ENCODE measurements at regions not wholly inside any gene's neighbourhood (a gene's known extent, or its start where the extent isn't known, plus 50 kb on each side); places are given as distances from the start of the nearest gene placed in this dataset.
A peak's percentile ranks its signal among the peaks of the same experiment; 100 is the strongest.
"Not testable (repeated sequence)": the region's sequence is repeated elsewhere in the genome, so short reads cannot be mapped to it uniquely, and the experiment has no call there.

- no peak for DNase-seq (ENCODE audit: low spot score)
These were observed 113.8 kb upstream of the SPATA31D4 start for GRCh38 chr9:81814401-81814793.

DNA sequence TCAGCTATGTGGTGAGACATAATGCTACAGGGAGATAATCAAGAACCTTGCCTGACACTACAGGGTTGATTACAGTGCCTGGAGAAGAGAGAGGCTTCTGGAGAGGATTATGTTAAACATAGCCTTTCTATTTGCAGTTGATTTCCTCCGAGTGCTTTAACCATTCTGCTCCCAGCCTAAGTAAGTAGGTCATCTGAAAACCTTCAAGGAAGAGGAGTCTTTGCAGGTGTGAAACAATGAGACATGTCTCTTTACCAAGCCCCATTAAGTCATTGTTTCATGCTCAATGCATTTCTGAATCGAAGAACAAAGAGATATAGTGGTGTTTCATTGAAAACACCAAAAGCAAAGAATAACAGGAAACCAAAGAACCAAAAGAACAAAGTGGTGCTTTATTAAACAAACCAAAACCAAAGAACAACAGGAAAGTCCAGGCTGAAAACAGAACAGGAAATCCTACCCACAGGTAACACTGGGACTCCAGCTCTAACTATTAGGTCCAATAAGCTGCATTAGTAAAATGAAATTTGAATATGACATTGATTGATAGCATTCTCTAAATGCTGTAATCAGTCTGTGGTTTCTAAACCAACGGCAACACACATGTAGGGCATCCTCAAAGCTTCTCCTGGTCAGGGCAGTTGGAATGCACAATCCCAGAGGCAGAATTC lies 113.3 kb upstream of the SPATA31D4 start:
- DNase-seq (ENCODE audit: low spot score), result no peak

DNA sequence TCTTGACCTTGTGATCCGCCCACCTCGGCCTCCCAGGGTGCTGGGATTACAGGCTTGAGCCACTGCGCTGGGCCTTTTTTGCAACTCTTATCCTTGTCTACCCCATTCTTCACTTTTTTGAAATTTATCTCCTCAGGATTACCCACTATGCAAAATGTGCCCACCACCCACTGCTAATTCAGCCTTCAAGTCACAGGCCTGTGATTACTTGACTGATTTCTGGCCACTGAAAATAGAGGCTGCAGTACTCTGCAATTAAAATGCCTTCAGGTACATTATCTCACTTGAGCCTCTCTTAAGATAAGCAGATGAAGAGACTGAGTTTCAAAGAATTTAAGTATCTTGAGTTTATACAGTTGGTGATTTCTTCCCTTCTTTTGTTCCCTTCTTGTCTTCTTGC lies 112.4 kb upstream of the SPATA31D4 start:
- DNase-seq (ENCODE audit: low spot score), result no peak

DNA sequence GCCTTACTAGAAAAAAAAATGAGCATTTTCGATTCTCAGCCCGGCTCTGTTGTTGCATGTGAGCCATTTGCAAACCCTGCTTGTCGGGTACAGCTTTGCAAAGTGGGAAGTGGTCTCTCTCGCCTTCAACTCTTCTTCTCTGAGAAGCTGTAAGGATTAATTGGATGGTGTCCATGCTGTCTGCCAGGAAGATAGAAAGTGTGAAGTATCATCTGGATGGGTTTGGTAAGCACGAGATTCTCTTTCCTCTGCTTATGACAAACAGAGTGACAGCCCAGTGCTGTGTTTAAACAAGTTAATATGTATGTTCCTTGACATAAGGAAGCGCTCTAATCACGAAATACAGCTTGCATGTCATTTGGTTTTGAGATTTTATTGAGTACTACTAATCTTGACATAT lies 109.1 kb upstream of the SPATA31D4 start:
- no peak for DNase-seq (ENCODE audit: low spot score)

GRCh38 chr9:81819859-81820546 lies 108.2 kb upstream of the SPATA31D4 start:
- no peak for DNase-seq (ENCODE audit: low spot score)

DNA sequence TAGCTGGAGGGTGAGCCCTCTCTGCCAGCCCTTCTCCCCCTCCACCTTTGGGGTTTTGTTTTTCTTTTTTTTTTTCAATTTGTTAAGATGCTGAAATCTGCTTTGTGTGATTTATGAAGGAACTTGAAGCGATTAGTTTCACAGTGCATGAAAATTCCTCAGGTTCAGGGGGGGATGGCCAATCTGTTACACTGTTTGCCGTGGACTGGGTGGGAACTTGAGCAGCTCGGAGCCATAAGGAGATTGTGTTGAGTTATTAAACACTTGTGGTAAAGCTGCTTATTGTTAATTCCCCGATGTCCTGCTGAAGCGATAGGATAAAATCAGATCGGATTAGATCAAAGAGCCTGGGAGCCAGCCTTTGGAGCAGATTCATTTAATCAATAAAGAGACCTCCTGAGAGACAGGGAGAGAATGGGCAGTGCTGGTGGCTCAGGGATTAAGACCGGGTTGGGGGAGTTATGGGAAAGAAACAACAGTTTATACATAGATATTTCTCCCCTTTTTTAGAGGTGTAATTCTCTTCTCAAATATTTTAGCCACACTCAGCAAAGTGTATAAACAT lies 105.8 kb upstream of the SPATA31D4 start:
- DNase-seq (ENCODE audit: low spot score), result no peak

DNA sequence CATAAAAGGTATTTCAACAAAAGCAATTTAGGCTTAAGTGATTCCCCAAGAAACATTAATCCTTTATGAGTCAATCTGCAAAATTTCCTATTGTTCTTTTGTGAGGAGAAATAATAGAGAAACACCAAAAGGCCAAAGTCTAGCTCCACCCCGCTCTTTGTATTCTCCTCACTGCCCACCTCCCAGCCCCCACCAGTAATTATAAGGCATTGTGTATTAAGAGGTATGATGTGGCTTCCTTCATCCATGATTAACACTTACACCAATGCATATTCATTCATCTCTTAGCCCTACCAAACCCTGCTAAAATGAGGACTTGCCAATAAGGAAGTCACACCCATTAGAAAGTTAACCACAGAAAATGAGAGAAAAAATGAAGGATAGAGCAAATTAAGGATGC lies 105.3 kb upstream of the SPATA31D4 start:
- no peak for DNase-seq (ENCODE audit: low spot score)

DNA sequence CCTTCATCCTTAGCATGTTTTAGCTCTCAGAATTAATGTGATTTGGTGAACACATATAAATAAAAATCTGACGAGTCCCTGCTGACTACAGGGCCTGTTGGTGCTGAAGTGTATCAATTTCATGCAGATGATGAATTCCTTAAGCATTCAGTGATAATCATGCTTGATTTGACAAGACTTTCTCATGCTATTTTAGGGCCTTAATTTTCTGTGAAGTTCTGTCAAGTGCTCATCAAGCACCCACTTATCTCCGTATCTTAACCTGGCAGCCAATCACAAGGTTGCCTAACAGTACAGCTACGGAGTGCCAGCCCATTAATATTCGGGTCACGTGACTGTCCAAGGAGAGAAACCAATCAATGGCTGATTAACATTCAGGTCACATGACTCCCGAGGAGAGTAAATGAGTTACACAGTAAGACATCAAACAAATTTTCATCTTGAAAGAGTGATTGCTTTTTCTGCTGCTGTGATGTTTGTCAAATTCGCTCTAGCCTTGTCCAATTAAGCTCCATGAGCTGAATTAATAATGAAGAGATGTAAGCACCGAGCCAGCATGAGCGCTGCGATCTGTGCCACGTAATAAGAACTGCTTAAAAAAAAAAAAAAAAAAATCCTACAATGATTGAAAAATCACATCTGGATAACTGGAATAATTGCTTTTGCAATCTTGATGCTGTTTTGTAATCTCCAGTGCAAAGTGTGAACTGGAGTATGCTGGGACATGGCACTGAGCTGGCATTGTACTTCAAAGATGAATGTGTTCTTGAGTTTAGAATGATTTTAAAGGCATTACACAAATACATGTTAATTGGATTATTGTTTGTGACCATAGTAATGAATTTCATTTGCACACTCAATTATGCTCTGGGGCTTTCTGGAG lies 104.3 kb upstream of the SPATA31D4 start:
- DNase-seq (ENCODE audit: low spot score), result no peak

GRCh38 chr9:81824802-81825730 lies 103.2 kb upstream of the SPATA31D4 start:
- DNase-seq (ENCODE audit: low spot score), result no peak

DNA sequence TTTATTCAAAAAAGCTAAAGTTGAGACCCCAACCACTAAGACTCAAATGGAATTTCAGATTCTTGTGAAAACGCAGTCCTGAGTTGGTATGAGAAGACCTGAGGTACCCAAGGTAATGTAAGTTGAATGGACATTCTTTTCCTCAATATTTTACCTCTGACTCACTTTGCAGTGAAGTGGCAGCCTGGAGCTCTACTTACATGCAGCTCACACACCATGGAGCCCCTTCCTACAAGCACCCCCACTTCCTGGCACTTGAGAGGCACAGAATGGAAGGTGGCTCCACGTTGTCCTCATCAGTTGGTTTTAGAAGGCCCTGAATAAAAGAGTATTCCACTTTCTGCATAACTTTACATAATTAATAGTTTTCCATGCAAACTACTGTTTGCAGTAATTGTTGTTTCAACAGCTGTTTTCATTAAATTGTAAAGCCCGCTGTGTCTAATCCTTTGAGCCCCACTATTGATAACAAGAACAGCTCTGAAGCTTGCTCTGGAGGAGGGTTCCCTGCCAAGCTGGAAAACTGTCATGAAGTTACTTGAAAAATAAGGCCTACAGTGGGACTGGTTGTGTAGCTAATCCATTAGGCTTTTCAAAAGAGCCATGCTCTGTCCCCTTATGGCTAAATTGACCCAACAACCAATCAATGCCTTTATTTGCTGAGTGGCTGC lies 102.2 kb upstream of the SPATA31D4 start:
- no peak for DNase-seq (ENCODE audit: low spot score)

DNA sequence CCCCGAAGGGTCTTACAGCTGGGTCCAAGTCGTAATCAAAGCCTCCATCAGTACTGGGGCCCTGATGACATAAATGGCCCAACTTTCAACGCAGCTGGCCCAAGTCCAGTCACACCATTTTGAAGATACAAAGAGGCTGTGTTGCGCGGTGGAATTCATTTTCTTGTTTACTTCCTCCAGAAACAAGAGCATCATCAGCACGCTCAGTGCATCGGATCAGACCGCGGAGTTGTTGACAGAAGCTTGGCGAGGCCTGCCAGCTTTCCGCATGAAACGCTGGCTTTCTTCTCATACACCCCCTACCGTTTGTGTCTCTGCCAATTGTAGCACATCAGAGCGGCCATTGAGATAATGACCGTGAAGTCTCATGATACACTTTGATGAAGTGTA lies 101.7 kb upstream of the SPATA31D4 start:
- peak; percentile 87 for DNase-seq (ENCODE audit: low spot score)

- no peak for DNase-seq (ENCODE audit: low spot score)
These were observed 100.5 kb upstream of the SPATA31D4 start for GRCh38 chr9:81827616-81828296.

GRCh38 chr9:81829195-81829882 lies 98.9 kb upstream of the SPATA31D4 start:
- DNase-seq (ENCODE audit: low spot score), result no peak

DNA sequence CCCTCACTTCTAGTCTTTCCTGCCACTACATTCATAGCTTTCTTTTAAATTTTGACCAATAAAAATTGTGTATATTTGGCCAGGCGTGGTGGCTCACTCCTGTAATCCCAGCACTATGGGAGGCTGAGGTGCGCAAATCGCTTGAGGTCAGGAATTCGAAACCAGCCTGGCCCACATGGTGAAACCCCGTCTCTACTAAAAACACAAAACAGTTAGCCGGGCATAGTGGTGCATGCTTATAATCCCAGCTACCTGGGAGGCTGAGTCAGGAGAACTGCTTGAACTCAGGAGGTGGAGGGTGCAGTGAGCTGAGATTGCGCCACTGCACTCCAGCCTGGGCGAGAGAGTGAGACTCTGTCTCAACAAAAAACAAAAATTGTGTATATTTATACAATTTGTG lies 97.8 kb upstream of the SPATA31D4 start:
- not testable (repeated sequence) for DNase-seq (ENCODE audit: low spot score)

DNA sequence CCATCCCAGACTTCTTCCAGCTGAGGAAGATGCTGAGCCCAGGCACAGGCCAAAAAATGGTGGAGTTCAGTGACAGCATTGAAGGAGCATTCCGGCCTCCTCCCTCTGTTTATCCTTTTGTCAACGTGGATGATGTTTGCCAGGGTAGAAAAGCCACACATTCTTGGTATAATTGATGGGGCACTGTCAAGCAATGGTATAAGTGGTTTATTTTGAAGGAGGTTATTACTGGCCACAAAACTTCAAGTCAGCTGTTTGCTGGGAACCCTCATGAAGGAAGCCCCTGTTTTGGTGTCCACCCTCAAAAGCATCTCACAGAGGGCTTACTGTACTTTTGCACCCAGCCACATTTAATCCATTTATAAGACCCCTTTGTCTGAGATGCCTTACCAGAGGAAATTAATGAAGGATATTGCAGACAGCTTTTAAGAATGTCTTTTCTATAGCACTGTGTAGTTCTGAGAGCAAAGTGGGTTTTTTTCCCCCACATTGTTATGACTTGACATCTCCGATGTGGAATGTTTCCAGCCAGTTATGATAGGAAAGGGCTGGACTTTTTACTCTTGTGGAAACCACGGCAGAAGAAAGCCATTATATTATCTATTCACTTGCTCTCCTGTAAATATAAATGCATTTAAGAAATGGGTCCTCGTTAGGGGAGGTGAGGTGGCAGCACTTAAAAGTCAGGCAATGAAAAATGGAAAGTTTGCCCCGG lies 95.5 kb upstream of the SPATA31D4 start:
- no peak for DNase-seq (ENCODE audit: low spot score)

DNA sequence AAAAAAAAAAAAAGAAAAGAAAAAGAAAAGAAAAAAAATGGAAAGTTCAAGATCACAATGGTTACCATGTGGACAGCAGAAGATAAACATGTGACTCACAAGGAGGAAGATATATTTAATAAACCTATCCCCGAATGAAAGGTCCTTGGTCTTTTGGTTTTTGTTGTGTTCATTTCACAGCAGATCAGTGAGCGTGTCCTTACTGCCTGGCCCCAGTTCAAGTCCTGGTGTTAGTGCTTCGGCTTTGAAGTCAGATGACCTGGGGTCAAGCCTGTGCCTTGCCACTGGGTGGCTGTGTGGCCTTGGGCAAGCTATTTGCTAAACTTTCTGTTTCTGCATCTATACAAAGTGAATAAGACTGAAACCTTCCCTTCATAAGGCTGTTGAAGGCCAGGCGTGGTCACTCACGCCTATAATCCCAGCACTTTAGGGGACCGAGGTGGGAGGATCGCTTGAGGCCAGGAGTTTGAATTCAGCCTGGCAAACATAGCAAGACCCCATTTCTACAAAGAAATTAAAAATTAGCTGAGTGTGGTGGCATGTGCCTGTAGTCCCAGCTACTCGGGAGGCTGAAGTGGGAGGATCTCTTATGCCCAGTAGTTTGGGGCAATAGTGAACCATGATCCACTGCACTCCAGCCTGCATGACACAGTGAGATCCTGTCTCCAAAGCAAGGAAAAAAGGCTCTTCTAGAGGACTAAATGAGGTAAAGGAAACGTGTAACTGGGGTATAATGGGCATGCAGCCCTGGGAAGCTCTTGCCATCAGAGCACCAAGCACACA lies 94.5 kb upstream of the SPATA31D4 start:
- no peak for DNase-seq (ENCODE audit: low spot score)

- no peak for DNase-seq (ENCODE audit: low spot score)
These were observed 86.9 kb upstream of the SPATA31D4 start for GRCh38 chr9:81841333-81841732.

DNA sequence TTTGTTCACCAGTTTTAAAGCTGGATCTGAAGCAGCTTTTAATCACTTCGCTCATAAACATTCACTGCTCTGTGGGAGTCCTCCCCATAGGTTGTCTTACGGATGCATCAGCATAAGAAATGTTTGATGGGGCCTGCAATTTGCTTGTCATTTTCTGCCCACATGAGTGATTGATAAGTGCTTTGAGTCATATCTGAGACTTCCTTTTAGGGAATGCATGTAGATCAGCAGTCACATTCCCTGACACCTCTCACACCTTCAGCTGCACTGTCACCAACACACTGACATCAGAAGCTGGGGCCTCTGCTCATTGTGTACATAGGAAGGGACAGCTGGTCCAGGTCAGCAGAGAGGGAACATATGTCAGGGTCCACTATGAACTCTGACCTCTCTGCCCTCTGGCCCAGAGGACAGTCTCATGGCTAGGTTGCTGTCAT lies 84.1 kb upstream of the SPATA31D4 start:
- no peak for DNase-seq (ENCODE audit: low spot score)
